A549 (cell line): ENCODE measurements at regions not wholly inside any gene's neighbourhood (a gene's known extent, or its start where the extent isn't known, plus 50 kb on each side); places are given as distances from the start of the nearest gene placed in this dataset.

Source experiments
- ATAC-seq, 2 experiments: fragments of 200-7000 bp in 1 of 2; fragments of >200 bp in 1 of 2; cut with Nextera tagmentation in 1 of 2; cut with Tn5 transposase in 1 of 2; 3 replicates each; pipeline versions ENCODE4 v1.8.0 to v1.9.1; 2018 to 2020; ENCODE audit warnings: mild to moderate bottlenecking in 1 of 2, moderate library complexity in 1 of 2
- CTCF ChIA-PET: fragments of 300-600 bp; sonication (Branson Sonifier 250); formaldehyde crosslinking; extraction: SDS; loops from one replicate; lab custom pipeline; 2021; ENCODE audit warnings: antibody characterized with exemption, inconsistent platforms; lab: Yijun Ruan, JAX
- POLR2A ChIA-PET: fragments of 350-600 bp; formaldehyde crosslinking; extraction: SDS; loops from one replicate; lab custom pipeline; 2021; ENCODE audit warnings: antibody characterized with exemption, inconsistent platforms; lab: Yijun Ruan, JAX
- DNase-seq, 2 experiments: peaks; one replicate each; pipeline versions ENCODE4 v3.0.0 to v3.0.0-alpha.2; 2011 to 2016; ENCODE audit warnings: low read depth in 1 of 2, low spot score in 1 of 2
- FAIRE-seq: peaks from 2 replicates; lab custom pipeline; 2011; peaks lifted over from hg19 to GRCh38; lab: Jason Lieb, UNC
- H3K27ac ChIP-seq, 2 experiments: fragments of >200 bp; sonication (Bioruptor Twin); formaldehyde crosslinking; 3 replicates each; pipeline ENCODE4 v1.5.1; 2016 to 2017
- H3K4me1 ChIP-seq: fragments of >200 bp; sonication (Bioruptor Twin); formaldehyde crosslinking; 3 replicates; pipeline ENCODE4 v1.6.1; 2016
- H3K4me2 ChIP-seq: fragments of >200 bp; sonication (Bioruptor Twin); formaldehyde crosslinking; 3 replicates; pipeline ENCODE4 v1.6.1; 2016
- H3K4me3 ChIP-seq: fragments of >200 bp; sonication (Bioruptor Twin); formaldehyde crosslinking; 3 replicates; pipeline ENCODE4 v1.5.1; 2016
- H3K9me3 ChIP-seq: fragments of >200 bp; sonication (Bioruptor Twin); formaldehyde crosslinking; 3 replicates; pipeline ENCODE4 v1.6.1; 2016
- CBX2 ChIP-seq: fragments of 200-600 bp; sonication (generic); IDR thresholded peaks from 2 replicates; pipeline ENCODE4 v1.6.1; 2016; ENCODE audit warnings: low read depth, mild to moderate bottlenecking, borderline replicate concordance
- CEBPB ChIP-seq, 2 experiments: fragments of >200 bp in 1 of 2; sonication (Bioruptor Twin) in 1 of 2; formaldehyde crosslinking in 1 of 2; IDR thresholded peaks; 2 replicates each; pipeline ENCODE4 v1.6.1; 2012 to 2016
- CHD2 ChIP-seq: fragments of 150-350 bp; IDR thresholded peaks from 2 replicates; pipeline ENCODE4 v1.6.1; 2014; ENCODE audit warnings: low read length; ENCODE audit not compliant: partially characterized antibody
- EHF ChIP-seq: fragments of 250-450 bp; sonication (Bioruptor Pico); IDR thresholded peaks from 2 replicates; pipeline ENCODE4 v1.5.0; 2020; ENCODE audit warnings: mild to moderate bottlenecking
- FOSB ChIP-seq: fragments of 250-450 bp; sonication (Bioruptor Pico); IDR thresholded peaks from 2 replicates; pipeline ENCODE4 v1.5.0; 2020; ENCODE audit warnings: mild to moderate bottlenecking, moderate library complexity
- FOSL2 ChIP-seq, 2 experiments: fragments of 450-650 bp in 1 of 2; fragments of >200 bp in 1 of 2; sonication (Bioruptor Twin) in 1 of 2; formaldehyde crosslinking; IDR thresholded peaks; 2 replicates each; pipeline versions ENCODE4 v1.5.0 to v1.6.1; 2016 to 2020; ENCODE audit warnings: mild to moderate bottlenecking in 1 of 2, moderate library complexity in 1 of 2
- FOXS1 ChIP-seq: fragments of 250-450 bp; sonication (Bioruptor Pico); IDR thresholded peaks from 2 replicates; pipeline ENCODE4 v1.5.0; 2020; ENCODE audit warnings: mild to moderate bottlenecking, moderate library complexity
- GATA3 ChIP-seq: IDR thresholded peaks from 2 replicates; pipeline ENCODE4 v1.6.1; 2012; ENCODE audit warnings: borderline replicate concordance
- HOXA7 ChIP-seq: fragments of 250-450 bp; sonication (Bioruptor Pico); IDR thresholded peaks from 2 replicates; pipeline ENCODE4 v1.5.0; 2020; ENCODE audit warnings: mild to moderate bottlenecking, moderate library complexity
- HOXB5 ChIP-seq: fragments of 250-450 bp; sonication (Bioruptor Pico); IDR thresholded peaks from 2 replicates; pipeline ENCODE4 v1.5.0; 2020; ENCODE audit warnings: mild to moderate bottlenecking, moderate library complexity
- KDM5A ChIP-seq: fragments of 200-600 bp; sonication (generic); IDR thresholded peaks from 2 replicates; pipeline ENCODE4 v1.6.1; 2016; ENCODE audit warnings: antibody characterized with exemption, mild to moderate bottlenecking
- MAFK ChIP-seq: fragments of 450-650 bp; IDR thresholded peaks from 2 replicates; pipeline ENCODE4 v1.6.1; 2014; ENCODE audit not compliant: partially characterized antibody
- NFE2L2 ChIP-seq: fragments of 150-350 bp; conservative IDR thresholded peaks from 2 replicates; pipeline ENCODE4 v1.6.1; 2014; ENCODE audit warnings: low read length
- NR3C1 ChIP-seq: fragments of >200 bp; sonication (Bioruptor Twin); formaldehyde crosslinking; IDR thresholded peaks from 3 replicates; pipeline ENCODE4 v1.6.1; 2017
- PHF8 ChIP-seq: fragments of 200-600 bp; sonication (generic); IDR thresholded peaks from 2 replicates; pipeline ENCODE4 v1.6.1; 2016; ENCODE audit warnings: low read depth, mild to moderate bottlenecking, antibody characterized with exemption, moderate library complexity, borderline replicate concordance
- POLR2A ChIP-seq: IDR thresholded peaks from 2 replicates; pipeline ENCODE4 v1.6.1; 2012; ENCODE audit warnings: mild to moderate bottlenecking, low read length
- POLR2AphosphoS2 ChIP-seq: conservative IDR thresholded peaks from 2 replicates; pipeline ENCODE4 v1.6.1; 2012; ENCODE audit warnings: low read length, improper control_type of control experiment, inconsistent platforms
- RAD21 ChIP-seq, 2 experiments: fragments of >200 bp in 1 of 2; sonication (Bioruptor Twin) in 1 of 2; formaldehyde crosslinking in 1 of 2; IDR thresholded peaks in 1 of 2; conservative IDR thresholded peaks in 1 of 2; 2 replicates in 1 of 2; 3 replicates in 1 of 2; pipeline ENCODE4 v1.6.1; 2012 to 2018; ENCODE audit warnings: inconsistent platforms in 1 of 2
- RFX5 ChIP-seq: fragments of 450-650 bp; IDR thresholded peaks from 2 replicates; pipeline ENCODE4 v1.7.1; 2014; ENCODE audit warnings: antibody characterized with exemption, mild to moderate bottlenecking, moderate library complexity
- RNF2 ChIP-seq: fragments of 200-600 bp; sonication (generic); IDR thresholded peaks from 2 replicates; pipeline ENCODE4 v1.6.1; 2016; ENCODE audit warnings: low read depth, mild to moderate bottlenecking, antibody characterized with exemption, moderate library complexity, borderline replicate concordance
- SMC3 ChIP-seq: fragments of >200 bp; sonication (Bioruptor Twin); formaldehyde crosslinking; IDR thresholded peaks from 3 replicates; pipeline ENCODE4 v1.6.1; 2018; ENCODE audit warnings: inconsistent platforms
- TFCP2L1 ChIP-seq: fragments of 250-450 bp; sonication (Bioruptor Pico); IDR thresholded peaks from 2 replicates; pipeline ENCODE4 v1.5.0; 2021; ENCODE audit warnings: mild to moderate bottlenecking
- TP53 ChIP-seq: fragments of 250-450 bp; sonication (Bioruptor Pico); IDR thresholded peaks from 2 replicates; pipeline ENCODE4 v1.5.0; 2021; ENCODE audit warnings: mild to moderate bottlenecking, moderate library complexity
- ZC3H11A ChIP-seq: fragments of 450-650 bp; IDR thresholded peaks from 2 replicates; pipeline ENCODE4 v1.6.1; 2014; ENCODE audit warnings: antibody characterized with exemption, mild to moderate bottlenecking
- ZSCAN20 ChIP-seq: fragments of 250-450 bp; sonication (Bioruptor Pico); IDR thresholded peaks from 2 replicates; pipeline ENCODE4 v1.8.0; 2022; ENCODE audit warnings: mild to moderate bottlenecking, moderate library complexity
- whole genome bisulfite sequencing: methylation state at CpG from one replicate; pipeline ENCODE4 v1.1.6; 2017; ENCODE audit errors: missing lambda C conversion rate; 5-methylcytosine and 5-hydroxymethylcytosine counted together
- TF ChIP-seq, protein P1 (sequence below): fragments of >200 bp; sonication (Bioruptor Twin); formaldehyde crosslinking; IDR thresholded peaks from 2 replicates; pipeline ENCODE4 v1.6.1; 2016
- TF ChIP-seq, protein P2 (sequence below): fragments of 250-450 bp; sonication (Bioruptor Pico); IDR thresholded peaks from 2 replicates; pipeline ENCODE4 v1.5.0; 2020; ENCODE audit warnings: low read depth, mild to moderate bottlenecking, moderate library complexity
- TF ChIP-seq, protein P3 (sequence below): IDR thresholded peaks from 2 replicates; pipeline ENCODE4 v1.6.1; 2012; ENCODE audit warnings: low read depth, borderline replicate concordance
- TF ChIP-seq, protein P4 (sequence below): fragments of 200-600 bp; sonication (generic); IDR thresholded peaks from 2 replicates; pipeline ENCODE4 v1.6.1; 2016; ENCODE audit warnings: antibody characterized with exemption, mild to moderate bottlenecking, moderate library complexity

DNA sequence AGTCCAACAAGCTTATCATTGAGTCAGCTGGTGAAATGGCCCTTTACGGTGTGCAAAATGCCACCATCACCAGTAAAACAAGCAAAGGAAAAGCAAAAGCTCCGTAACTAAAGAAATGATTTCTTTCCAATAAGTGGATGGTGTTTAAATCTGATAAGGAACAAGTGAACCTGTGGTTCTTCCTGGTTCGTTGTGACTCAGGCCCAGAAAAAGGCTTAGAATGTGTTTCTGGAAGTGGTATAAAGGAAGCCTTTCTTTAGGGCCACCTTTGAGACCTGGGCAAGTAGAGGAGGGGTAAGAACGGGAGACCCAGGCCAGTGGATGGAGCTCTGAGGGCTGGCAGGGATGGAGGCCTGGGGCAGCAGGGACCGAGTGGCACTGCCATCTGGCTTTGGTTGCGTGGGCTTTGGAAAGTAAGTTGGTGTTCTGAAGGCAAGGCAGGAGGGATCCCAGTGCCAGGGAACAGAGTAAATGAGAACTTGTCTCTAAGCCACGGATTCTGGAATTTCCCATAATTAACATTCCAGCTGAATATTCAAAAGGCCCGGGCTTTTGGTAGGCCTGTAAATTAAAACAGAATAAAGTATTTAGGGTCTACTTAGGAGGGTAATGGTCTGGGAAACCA lies 87.9 kb upstream of the LMO4 start:
- Histone ChIP-seq H3K9me3 (no peaks in the 10 kb centered on the region), H3K4me2 (no peak overlapping the region), H3K27ac (no peak overlapping the region), H3K4me3 (no peak overlapping the region), H3K4me1 (no peaks in the 10 kb centered on the region)
- ChIA-PET CTCF (no interaction called here), POLR2A (no interaction called here)
- FAIRE-seq (no peak), ATAC-seq (no peak), DNase-seq (no peak)
- WGBS, result 65% methylated on average over 8 of the region's 8 CpGs
- TF ChIP-seq CHD2 (no peak), HOXB5 (no peak), NR3C1 (no peak), ZC3H11A (no peak), FOXS1 (CRISPR knock-in tag) (no peak), EHF (no peak), NFE2L2 (no peak), POLR2AphosphoS2 (no peak), MAFK (no peak), HOXA7 (CRISPR knock-in tag) (no peak), KDM5A (no peak), CBX2 (no peak), TFCP2L1 (CRISPR knock-in tag) (no peak), POLR2A (no peak), FOSL2 (IDR thresholded peaks at IDR 0.05) (no peak), FOSL2 (CRISPR knock-in tag; IDR thresholded peaks at IDR 0.05) (no peak), FOSB (CRISPR knock-in tag) (no peak)
- TF ChIP-seq, protein P1, sequence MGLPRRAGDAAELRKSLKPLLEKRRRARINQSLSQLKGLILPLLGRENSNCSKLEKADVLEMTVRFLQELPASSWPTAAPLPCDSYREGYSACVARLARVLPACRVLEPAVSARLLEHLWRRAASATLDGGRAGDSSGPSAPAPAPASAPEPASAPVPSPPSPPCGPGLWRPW, result no peak

DNA sequence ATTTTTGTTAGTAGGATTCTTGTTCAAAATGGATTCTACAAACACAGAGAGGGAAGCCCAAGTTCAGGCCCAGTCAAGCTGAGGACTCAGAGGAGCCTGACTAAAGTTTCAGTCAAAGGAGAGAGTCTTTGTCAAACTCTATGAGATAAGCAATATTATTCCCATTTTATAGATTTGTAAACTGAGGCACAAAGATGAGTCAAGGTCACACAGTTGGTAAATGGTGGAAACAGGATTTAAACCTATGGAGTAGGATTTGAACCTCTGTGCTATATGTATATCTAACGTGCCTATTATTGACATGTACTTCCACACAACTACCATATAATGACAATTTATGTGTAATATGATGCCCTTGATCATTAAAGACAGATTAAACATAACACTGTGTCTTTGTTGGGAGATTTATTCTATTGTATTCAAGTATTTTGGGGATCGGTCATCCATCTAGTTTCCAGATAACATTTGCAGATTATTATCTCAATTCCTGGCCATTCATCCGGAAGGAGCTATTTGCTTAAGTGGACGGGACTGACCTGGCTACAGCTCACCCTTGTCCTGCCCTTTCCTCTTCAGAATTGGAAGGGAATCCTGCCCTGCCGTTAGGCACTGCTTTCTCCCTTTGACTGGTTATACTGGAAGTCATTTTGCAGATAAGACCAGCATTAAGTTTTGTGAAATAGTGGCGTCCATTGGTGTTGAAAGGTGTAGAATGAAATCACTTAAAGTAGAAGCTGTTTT lies 86.1 kb upstream of the LMO4 start:
- ChIA-PET CTCF (no interaction called here), POLR2A (no interaction called here)
- no peak for DNase-seq

More for the DNA sequence above, 86.1 kb upstream of the LMO4 start:
- Histone ChIP-seq H3K27ac (no peak overlapping the region), H3K4me3 (no peak overlapping the region), H3K4me2 (no peak overlapping the region), H3K9me3 (no peaks in the 10 kb centered on the region), H3K4me1 (no peaks in the 10 kb centered on the region)
- ATAC-seq, result no peak
- TF ChIP-seq HOXA7 (CRISPR knock-in tag), result no peak
- TF ChIP-seq SMC3, result no peak
- TF ChIP-seq FOSL2 (IDR thresholded peaks at IDR 0.05), result no peak
- TF ChIP-seq FOSL2 (CRISPR knock-in tag; IDR thresholded peaks at IDR 0.05), result no peak
- TF ChIP-seq, protein P2, sequence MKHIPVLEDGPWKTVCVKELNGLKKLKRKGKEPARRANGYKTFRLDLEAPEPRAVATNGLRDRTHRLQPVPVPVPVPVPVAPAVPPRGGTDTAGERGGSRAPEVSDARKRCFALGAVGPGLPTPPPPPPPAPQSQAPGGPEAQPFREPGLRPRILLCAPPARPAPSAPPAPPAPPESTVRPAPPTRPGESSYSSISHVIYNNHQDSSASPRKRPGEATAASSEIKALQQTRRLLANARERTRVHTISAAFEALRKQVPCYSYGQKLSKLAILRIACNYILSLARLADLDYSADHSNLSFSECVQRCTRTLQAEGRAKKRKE (CRISPR knock-in tag), result no peak
- no peak for TF ChIP-seq RNF2
- TF ChIP-seq PHF8, result no peak
- TF ChIP-seq GATA3, result no peak
- no peak for TF ChIP-seq RAD21 (conservative IDR thresholded peaks at IDR 0.05 in 1 of 2, IDR thresholded peaks at IDR 0.05 in 1 of 2)
- no peak for TF ChIP-seq ZSCAN20 (CRISPR knock-in tag)
- TF ChIP-seq, protein P1, result no peak
- TF ChIP-seq, protein P3, sequence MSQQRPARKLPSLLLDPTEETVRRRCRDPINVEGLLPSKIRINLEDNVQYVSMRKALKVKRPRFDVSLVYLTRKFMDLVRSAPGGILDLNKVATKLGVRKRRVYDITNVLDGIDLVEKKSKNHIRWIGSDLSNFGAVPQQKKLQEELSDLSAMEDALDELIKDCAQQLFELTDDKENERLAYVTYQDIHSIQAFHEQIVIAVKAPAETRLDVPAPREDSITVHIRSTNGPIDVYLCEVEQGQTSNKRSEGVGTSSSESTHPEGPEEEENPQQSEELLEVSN, result no peak
- TF ChIP-seq TP53 (CRISPR knock-in tag), result no peak
- TF ChIP-seq KDM5A, result no peak
- no peak for TF ChIP-seq HOXB5
- no peak for TF ChIP-seq CEBPB (IDR thresholded peaks at IDR 0.05)
- no peak for TF ChIP-seq RFX5
- TF ChIP-seq, protein P4, sequence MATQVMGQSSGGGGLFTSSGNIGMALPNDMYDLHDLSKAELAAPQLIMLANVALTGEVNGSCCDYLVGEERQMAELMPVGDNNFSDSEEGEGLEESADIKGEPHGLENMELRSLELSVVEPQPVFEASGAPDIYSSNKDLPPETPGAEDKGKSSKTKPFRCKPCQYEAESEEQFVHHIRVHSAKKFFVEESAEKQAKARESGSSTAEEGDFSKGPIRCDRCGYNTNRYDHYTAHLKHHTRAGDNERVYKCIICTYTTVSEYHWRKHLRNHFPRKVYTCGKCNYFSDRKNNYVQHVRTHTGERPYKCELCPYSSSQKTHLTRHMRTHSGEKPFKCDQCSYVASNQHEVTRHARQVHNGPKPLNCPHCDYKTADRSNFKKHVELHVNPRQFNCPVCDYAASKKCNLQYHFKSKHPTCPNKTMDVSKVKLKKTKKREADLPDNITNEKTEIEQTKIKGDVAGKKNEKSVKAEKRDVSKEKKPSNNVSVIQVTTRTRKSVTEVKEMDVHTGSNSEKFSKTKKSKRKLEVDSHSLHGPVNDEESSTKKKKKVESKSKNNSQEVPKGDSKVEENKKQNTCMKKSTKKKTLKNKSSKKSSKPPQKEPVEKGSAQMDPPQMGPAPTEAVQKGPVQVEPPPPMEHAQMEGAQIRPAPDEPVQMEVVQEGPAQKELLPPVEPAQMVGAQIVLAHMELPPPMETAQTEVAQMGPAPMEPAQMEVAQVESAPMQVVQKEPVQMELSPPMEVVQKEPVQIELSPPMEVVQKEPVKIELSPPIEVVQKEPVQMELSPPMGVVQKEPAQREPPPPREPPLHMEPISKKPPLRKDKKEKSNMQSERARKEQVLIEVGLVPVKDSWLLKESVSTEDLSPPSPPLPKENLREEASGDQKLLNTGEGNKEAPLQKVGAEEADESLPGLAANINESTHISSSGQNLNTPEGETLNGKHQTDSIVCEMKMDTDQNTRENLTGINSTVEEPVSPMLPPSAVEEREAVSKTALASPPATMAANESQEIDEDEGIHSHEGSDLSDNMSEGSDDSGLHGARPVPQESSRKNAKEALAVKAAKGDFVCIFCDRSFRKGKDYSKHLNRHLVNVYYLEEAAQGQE, result no peak
- WGBS, result 67% methylated on average over 6 of the region's 6 CpGs
- no peak for FAIRE-seq
